Duodenal mucosa (tissue), 2 donors: ENCODE measurements at regions not wholly inside any gene's neighbourhood (a gene's known extent, or its start where the extent isn't known, plus 50 kb on each side); places are given as distances from the start of the nearest gene placed in this dataset.
"Not testable (repeated sequence)": the region's sequence is repeated elsewhere in the genome, so short reads cannot be mapped to it uniquely, and the experiment has no call there.

Source experiments
- H3K27ac ChIP-seq: one replicate; pipeline ENCODE4 v1.7.0; 2013; ENCODE audit warnings: low read depth, low read length
- H3K27me3 ChIP-seq, 2 donors: one replicate each; pipeline ENCODE4 v1.7.0; 2013; ENCODE audit warnings: low read length in 2 of 2, control low read depth in 1 of 2; ENCODE audit not compliant: insufficient read depth in 2 of 2, control insufficient read depth in 1 of 2
- H3K36me3 ChIP-seq, 2 donors: one replicate each; pipeline ENCODE4 v1.7.0; 2013; ENCODE audit warnings: low read length in 2 of 2, control low read depth in 1 of 2; ENCODE audit not compliant: insufficient read depth in 2 of 2, control insufficient read depth in 1 of 2
- H3K4me1 ChIP-seq, 2 donors: one replicate each; pipeline ENCODE4 v1.7.0; 2013; ENCODE audit warnings: low read length in 2 of 2, control low read depth in 1 of 2; ENCODE audit not compliant: insufficient read depth in 2 of 2, control insufficient read depth in 1 of 2
- H3K4me3 ChIP-seq, 2 donors: one replicate each; pipeline ENCODE4 v1.7.0; 2013; ENCODE audit warnings: low read length in 2 of 2, low read depth in 1 of 2
- H3K9ac ChIP-seq, 2 donors: one replicate each; pipeline ENCODE4 v1.7.0; 2013; ENCODE audit warnings: low read length in 2 of 2, low read depth in 1 of 2
- H3K9me3 ChIP-seq, 2 donors: one replicate each; pipeline ENCODE4 v1.7.0; 2013; ENCODE audit warnings: low read length in 2 of 2, control low read depth in 1 of 2; ENCODE audit not compliant: control insufficient read depth in 1 of 2

DNA sequence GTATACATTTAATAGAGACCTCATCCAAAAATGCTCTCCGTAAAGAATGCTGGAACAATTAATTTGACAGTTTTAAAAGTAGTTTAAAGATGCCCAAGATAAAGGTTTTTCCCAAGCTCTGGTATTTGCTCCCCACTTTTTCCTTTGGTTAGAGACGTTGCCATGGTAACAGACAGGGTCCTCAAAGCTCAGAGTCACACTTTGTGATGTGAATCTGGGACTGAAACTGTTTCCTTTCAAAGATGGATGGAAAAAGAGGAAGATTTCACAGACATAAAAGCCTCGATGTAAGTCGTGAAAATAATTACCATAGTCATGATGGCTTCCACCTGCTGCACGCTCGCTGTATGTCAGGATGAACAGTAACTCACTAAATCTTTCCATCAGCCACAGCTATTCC is 229.5 kb downstream of the MSX2 start:
- H3K27ac ChIP-seq, result no peak overlapping the region
- no peaks in the 10 kb centered on the region for H3K4me1 ChIP-seq
- H3K9me3 ChIP-seq, result no peaks in the 10 kb centered on the region
- no peak overlapping the region for H3K4me3 ChIP-seq
- H3K27me3 ChIP-seq, result peaks cover 0 to 2% of the 10 kb centered on the region in 2 donors
- H3K36me3 ChIP-seq, result no peaks in the 10 kb centered on the region
- no peak overlapping the region for H3K9ac ChIP-seq

DNA sequence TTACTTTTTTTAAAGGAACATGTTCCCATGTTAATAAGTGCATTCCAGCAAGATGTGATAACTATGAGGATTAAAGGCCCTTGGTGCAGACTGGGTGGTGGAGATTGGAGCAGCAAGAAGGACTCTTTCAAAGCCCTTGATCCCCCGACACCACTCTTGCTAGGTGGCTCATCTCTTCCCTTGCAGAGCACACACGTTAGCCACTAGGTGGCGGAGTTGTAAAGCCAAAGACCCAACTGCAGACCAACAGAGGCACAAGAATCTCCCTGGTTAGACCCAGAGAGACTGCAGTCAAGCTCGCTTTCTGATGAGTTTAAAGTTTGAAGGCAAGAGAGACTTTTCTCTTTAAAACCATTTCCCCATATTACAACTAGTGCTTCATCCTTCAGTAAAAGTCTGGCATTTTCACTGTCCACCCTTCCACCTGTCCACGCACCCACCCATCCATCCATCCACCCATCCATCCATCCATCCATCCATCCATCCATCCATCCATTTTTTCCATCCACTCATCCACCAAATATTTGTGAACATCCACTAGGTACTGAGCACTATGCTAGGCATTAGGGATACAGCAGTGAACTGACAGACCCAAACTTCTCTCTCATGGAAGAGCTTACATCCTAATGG is 226.9 kb downstream of the MSX2 start:
- no peak overlapping the region for H3K4me3 ChIP-seq
- H3K27ac ChIP-seq, result no peak overlapping the region
- no peaks in the 10 kb centered on the region for H3K36me3 ChIP-seq
- no peak overlapping the region for H3K9ac ChIP-seq
- no peaks in the 10 kb centered on the region for H3K9me3 ChIP-seq
- peaks cover 2 to 3% of the 10 kb centered on the region in 2 donors for H3K27me3 ChIP-seq
- H3K4me1 ChIP-seq, result no peaks in the 10 kb centered on the region

DNA sequence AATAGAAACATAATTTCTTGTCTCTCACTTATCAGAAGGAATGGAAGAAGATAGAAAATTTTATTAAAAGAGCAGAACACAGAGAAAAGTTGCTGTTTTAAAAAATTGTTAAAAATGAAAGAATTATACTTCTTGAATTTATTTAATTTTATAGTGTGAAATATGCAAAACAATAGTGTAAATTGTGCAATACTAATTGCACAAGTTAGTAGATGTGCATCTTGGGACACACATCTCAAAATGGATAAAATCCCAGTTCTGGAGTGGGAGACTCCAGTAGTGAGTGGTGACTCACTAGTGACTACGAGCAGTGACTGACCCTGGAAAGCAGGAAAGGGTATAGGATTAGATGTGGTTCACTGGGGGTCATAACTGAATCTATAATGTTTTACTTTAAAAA is 223.2 kb downstream of the MSX2 start:
- Histone ChIP-seq H3K4me1 (no peaks in the 10 kb centered on the region), H3K27ac (no peak overlapping the region), H3K27me3 (peaks cover 2 to 3% of the 10 kb centered on the region in 2 donors), H3K4me3 (no peak overlapping the region), H3K9ac (no peak overlapping the region), H3K36me3 (no peaks in the 10 kb centered on the region), H3K9me3 (no peaks in the 10 kb centered on the region)

DNA sequence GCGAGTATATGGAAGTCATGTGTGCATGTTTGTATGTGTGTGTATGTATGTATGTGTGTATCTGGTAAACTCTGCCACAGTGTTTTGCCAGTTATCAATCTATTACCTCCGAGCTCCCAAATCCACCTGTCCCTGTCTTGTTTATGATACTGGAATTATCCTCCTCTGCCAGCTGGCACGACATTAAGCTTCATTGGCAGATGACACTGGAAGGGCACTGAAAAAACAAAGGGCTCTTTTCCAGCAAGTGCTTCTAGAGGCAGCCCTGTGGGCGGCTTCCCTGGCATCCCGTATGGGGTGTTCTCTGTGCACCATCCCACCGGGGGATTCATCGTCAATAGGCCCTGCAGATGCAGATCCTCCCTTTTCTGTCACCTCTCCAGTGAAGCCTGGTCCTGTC is 221.5 kb downstream of the MSX2 start:
- H3K36me3 ChIP-seq, result no peaks in the 10 kb centered on the region
- H3K9ac ChIP-seq, result no peak overlapping the region
- H3K4me1 ChIP-seq, result no peaks in the 10 kb centered on the region
- H3K27me3 ChIP-seq, result peaks cover 2 to 3% of the 10 kb centered on the region in 2 donors
- H3K9me3 ChIP-seq, result no peaks in the 10 kb centered on the region
- H3K4me3 ChIP-seq, result no peak overlapping the region
- H3K27ac ChIP-seq, result no peak overlapping the region

DNA sequence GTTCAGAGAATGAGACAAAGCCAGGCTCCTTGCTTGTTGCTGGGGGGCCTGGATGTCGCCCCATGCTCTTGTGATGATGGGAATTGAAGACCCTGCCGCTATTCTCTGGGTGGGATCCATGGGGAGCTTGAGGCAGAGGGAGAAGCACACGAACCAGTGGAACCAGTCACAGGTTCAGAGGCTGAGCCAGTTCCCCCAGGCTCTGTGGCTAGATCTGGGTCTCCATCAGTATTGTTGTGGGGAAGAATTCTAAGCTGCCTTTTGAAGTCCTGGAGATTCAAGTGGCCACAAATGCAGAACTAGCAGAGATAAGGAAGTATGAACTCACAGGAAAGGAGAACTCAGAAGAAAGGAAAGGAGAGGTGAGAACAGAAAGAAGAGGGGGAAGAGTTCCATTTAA is 219.4 kb downstream of the MSX2 start:
- Histone ChIP-seq H3K36me3 (no peaks in the 10 kb centered on the region), H3K9me3 (no peaks in the 10 kb centered on the region), H3K27ac (no peak overlapping the region), H3K9ac (no peak overlapping the region), H3K27me3 (peaks cover 0 to 6% of the 10 kb centered on the region in 2 donors), H3K4me3 (no peak overlapping the region), H3K4me1 (no peaks in the 10 kb centered on the region)

DNA sequence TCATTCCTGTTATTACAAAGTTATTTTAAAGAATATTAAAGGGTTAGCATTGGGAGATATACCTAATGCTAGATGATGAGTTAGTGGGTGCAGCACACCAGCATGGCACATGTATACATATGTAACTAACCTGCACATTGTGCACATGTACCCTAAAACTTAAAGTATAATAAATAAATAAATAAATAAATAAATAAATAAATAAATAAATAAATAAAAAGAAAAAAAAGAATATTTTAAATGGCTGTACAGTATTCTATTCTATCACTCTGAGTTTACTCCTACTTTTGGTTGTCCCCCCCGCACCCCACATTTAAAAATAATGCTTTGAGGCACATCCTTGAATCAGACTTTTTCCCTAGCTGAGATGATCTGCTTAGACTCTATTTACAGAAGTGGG is 218.6 kb downstream of the MSX2 start:
- H3K4me1 ChIP-seq, H3K4me3 ChIP-seq, H3K9me3 ChIP-seq, H3K27ac ChIP-seq, H3K36me3 ChIP-seq, H3K27me3 ChIP-seq, H3K9ac ChIP-seq: not testable (repeated sequence)

DNA sequence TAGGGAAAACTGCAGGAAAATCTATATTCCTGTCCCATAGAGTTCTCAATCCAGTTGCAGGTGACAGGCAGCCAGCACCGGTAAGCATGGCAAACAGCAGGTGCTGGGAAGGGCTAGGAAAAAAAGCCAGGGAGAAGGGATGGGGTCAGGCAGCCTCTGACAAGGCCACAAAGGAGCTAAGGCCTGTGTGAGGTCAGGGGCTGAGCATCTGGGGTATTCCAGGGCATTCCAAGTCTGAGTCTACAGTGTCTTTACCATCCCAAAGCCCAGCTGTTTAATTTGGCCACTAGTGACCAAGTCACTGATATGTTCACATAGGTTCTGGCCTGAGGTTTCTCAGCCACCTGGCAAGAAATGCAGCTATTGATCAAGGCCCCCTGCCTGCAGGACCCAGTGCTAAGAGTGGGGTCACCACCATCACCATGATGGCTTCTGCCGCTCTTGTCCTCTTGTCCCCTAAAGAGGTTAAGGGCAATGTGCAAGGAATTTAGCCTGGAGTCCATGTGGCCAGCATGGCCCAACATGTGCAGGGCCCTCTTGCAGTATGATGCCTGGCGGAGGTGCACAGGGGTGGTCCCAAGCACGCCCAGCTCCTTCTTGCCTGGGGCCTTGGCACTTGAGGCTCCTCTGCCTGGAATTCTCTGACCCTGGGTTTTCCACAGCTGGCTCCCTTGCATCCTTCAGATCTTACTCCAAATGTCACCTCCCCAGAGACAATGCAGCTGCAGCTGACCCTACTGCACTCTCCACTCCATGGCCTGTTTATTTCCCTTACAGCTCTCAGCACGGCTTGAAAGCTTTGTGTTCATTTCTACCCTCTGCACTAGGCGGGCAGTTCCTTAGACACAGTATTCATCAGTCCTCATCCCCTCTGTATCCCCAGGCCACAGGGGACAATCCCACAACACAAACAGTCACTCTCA is 213.1 kb downstream of the MSX2 start:
- Histone ChIP-seq H3K4me1 (no peaks in the 10 kb centered on the region), H3K9me3 (no peaks in the 10 kb centered on the region), H3K27ac (no peak overlapping the region), H3K9ac (no peak overlapping the region), H3K27me3 (peaks cover 0 to 2% of the 10 kb centered on the region in 2 donors), H3K36me3 (no peaks in the 10 kb centered on the region), H3K4me3 (no peak overlapping the region)

DNA sequence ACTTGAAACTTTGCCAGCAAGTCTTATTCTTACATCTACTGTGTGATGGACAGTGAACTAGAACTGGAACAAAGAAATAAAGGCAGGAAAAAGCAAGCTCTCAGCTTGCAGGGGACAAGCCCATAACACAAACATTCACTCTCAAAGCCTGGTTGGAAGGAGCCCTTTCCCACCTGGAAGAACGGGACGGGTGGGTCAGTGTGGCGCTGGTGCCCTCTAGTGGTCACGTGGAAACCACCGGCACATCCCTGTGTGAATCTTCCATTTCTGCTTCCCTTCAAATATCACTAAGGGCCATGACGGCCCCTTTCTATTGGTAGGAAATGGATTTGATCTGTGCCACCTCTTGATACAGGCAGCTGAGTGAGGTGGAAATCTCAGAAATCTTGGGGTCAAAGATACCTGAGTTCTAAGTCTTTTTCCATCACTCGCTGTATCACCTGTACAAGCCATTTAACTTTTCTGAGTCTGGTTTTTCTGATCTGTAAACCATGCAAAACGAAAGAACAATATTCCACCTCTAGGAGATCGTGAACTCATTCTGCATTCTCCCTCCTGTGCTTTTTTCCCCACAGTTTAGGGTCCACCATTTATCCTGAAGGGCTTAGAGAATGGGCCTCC is 211.6 kb downstream of the MSX2 start:
- peaks cover 0 to 2% of the 10 kb centered on the region in 2 donors for H3K27me3 ChIP-seq
- no peaks in the 10 kb centered on the region for H3K36me3 ChIP-seq
- H3K4me1 ChIP-seq, result no peaks in the 10 kb centered on the region
- H3K9ac ChIP-seq, result no peak overlapping the region
- H3K27ac ChIP-seq, result no peak overlapping the region
- no peak overlapping the region for H3K4me3 ChIP-seq
- H3K9me3 ChIP-seq, result no peaks in the 10 kb centered on the region

DNA sequence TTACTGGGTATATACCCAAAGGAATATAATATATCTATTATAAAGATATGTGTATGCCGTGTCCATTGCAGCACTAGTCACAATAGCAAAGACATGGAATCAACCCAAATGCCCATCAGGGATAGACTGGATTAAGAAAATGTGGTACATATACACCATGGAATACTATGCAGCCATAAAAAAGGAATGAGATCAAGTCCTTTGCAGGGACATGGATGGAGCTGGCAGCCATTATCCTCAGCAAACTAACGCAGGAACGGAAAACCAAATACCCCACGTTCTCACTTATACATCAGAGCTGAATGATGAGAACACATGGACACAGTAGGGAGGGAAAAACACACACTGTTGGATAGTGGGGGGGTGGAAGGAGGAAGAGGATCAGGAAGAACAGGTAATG is 206.7 kb downstream of the MSX2 start:
- not testable (repeated sequence) for H3K4me3 ChIP-seq, H3K9me3 ChIP-seq, H3K9ac ChIP-seq, H3K4me1 ChIP-seq, H3K27ac ChIP-seq, H3K36me3 ChIP-seq, H3K27me3 ChIP-seq

DNA sequence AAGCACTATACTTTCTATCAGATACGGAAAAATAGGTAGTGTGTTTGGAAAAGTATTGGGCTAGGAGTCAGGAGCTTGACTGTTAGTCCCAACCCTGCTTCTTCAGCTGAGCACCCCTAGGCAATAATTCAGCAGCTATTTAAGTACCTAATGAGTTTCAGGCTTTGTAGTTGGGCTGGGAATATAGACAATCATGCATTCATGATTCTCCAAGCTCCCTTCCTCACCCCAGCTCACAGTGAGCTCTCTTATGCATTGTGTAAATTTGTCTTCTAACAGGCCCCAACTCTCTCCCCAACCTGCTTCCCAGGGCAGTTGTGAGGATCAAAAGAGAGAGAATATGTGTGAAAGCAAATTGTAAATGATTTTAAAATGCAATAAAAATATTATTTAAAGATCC is 201.2 kb downstream of the MSX2 start:
- Histone ChIP-seq H3K9ac (no peak overlapping the region), H3K9me3 (no peaks in the 10 kb centered on the region), H3K36me3 (no peaks in the 10 kb centered on the region), H3K4me1 (no peaks in the 10 kb centered on the region), H3K4me3 (no peak overlapping the region), H3K27ac (no peak overlapping the region), H3K27me3 (no peaks in the 10 kb centered on the region)
